HCT116 (cell line): ENCODE measurements at regions not wholly inside any gene's neighbourhood (a gene's known extent, or its start where the extent isn't known, plus 50 kb on each side); places are given as distances from the start of the nearest gene placed in this dataset.

Experiments
- ATAC-seq: fragments of 200-7000 bp; cut with Tn5 transposase; 2 replicates; pipeline ENCODE4 v1.9.1; 2020; ENCODE audit warnings: mild to moderate bottlenecking, moderate library complexity
- BruUV-seq: library from RNA; stranded (reverse); fragments of 400-500 nt; replicated peaks from 2 replicates; lab custom pipeline; 2021; lab: Mats Ljungman, UMichigan
- CTCF ChIA-PET: fragments of 300-600 bp; sonication (Branson Sonifier 250); formaldehyde crosslinking; loops from one replicate; lab custom pipeline; 2021; ENCODE audit warnings: antibody characterized with exemption; lab: Charles Lee
- POLR2A ChIA-PET: fragments of 300-600, 350-600 bp; sonication (Branson Sonifier 250); formaldehyde crosslinking; loops from one replicate; lab custom pipeline; 2021; ENCODE audit warnings: antibody characterized with exemption; lab: Charles Lee
- RAD21 ChIA-PET, 2 experiments: fragments of 300-600 bp; sonication (Branson Sonifier 250); formaldehyde crosslinking; loops; one replicate each; lab custom pipeline; 2023; ENCODE audit warnings: low total read pairs in 2 of 2; ENCODE audit not compliant: uncharacterized antibody in 2 of 2, unreplicated experiment in 2 of 2, low non-redundant PET in 1 of 2; lab: Charles Lee
- DNase-seq: peaks from one replicate; pipeline ENCODE4 v3.0.0-alpha.2; 2010; ENCODE audit warnings: low read depth, low spot score
- H2AFZ ChIP-seq: fragments of 200-600 bp; shearing (Covaris generic), sonication (generic); 2 replicates; pipeline ENCODE4 v1.6.1; 2017; ENCODE audit warnings: low read depth, mixed run types, mixed read lengths, antibody characterized with exemption, low read length; ENCODE audit not compliant: poor library complexity, severe bottlenecking
- H3K27ac ChIP-seq: 2 replicates; pipeline ENCODE4 v1.5.1; 2012; ENCODE audit warnings: low read depth, low read length
- H3K27me3 ChIP-seq: fragments of 200-600 bp; sonication (generic); 2 replicates; pipeline ENCODE4 v1.6.1; 2016; ENCODE audit warnings: mixed run types, low read length, mixed read lengths; ENCODE audit not compliant: insufficient read depth
- H3K36me3 ChIP-seq, 2 experiments: fragments of 200-500 bp in 1 of 2; fragments of 200-600 bp in 1 of 2; sonication (Bioruptor generic) in 1 of 2; sonication (generic) in 1 of 2; 2 replicates each; pipeline versions ENCODE4 v1.5.1 to v1.6.1; 2014 to 2016; ENCODE audit warnings: low read length in 2 of 2, inconsistent platforms in 1 of 2, mixed read lengths in 1 of 2, mixed run types in 1 of 2; ENCODE audit not compliant: insufficient read depth in 2 of 2, control insufficient read depth in 1 of 2
- H3K4me1 ChIP-seq, 2 experiments: fragments of 200-600 bp in 1 of 2; sonication (generic) in 1 of 2; 2 replicates each; pipeline versions ENCODE4 v1.5.1 to v1.6.1; 2012 to 2017; ENCODE audit warnings: low read length in 2 of 2, inconsistent platforms in 1 of 2, mild to moderate bottlenecking in 1 of 2, mixed read lengths in 1 of 2, mixed run types in 1 of 2, moderate library complexity in 1 of 2; ENCODE audit not compliant: insufficient read depth in 2 of 2, control insufficient read depth in 1 of 2
- H3K4me2 ChIP-seq: fragments of 200-600 bp; sonication (generic); 2 replicates; pipeline ENCODE4 v1.6.1; 2017; ENCODE audit warnings: mixed run types, low read length, mixed read lengths
- H3K4me3 ChIP-seq, 2 experiments: fragments of 200-600 bp in 1 of 2; sonication (generic) in 1 of 2; replicated peaks in 1 of 2; 2 replicates each; pipeline ENCODE4 v1.5.1; 2011 to 2016; ENCODE audit warnings: low read length in 2 of 2, control low read depth in 1 of 2, low read depth in 1 of 2, mild to moderate bottlenecking in 1 of 2, mixed read lengths in 1 of 2, mixed run types in 1 of 2
- H3K79me2 ChIP-seq: fragments of 200-600 bp; sonication (generic); 2 replicates; pipeline ENCODE4 v1.6.1; 2017; ENCODE audit warnings: mild to moderate bottlenecking, mixed run types, low read length, moderate library complexity, mixed read lengths; ENCODE audit not compliant: insufficient read depth
- H3K9ac ChIP-seq: fragments of 200-600 bp; sonication (generic); 2 replicates; pipeline ENCODE4 v1.6.1; 2016; ENCODE audit warnings: low read length, mixed read lengths
- H3K9me2 ChIP-seq: fragments of 200-600 bp; sonication (generic), shearing (Covaris generic); 2 replicates; pipeline ENCODE4 v1.6.1; 2017; ENCODE audit warnings: mixed run types, mild to moderate bottlenecking, moderate library complexity; ENCODE audit not compliant: insufficient read depth
- H3K9me3 ChIP-seq, 2 experiments: fragments of 200-500 bp in 1 of 2; fragments of 200-600 bp in 1 of 2; sonication (Bioruptor generic) in 1 of 2; sonication (generic) in 1 of 2; 2 replicates each; pipeline ENCODE4 v1.6.1; 2014 to 2017; ENCODE audit warnings: low read length in 2 of 2, mixed read lengths in 2 of 2, inconsistent platforms in 1 of 2, low read depth in 1 of 2, mild to moderate bottlenecking in 1 of 2, mixed run types in 1 of 2, moderate library complexity in 1 of 2; ENCODE audit not compliant: control insufficient read depth in 1 of 2, insufficient read depth in 1 of 2
- H4K20me1 ChIP-seq: fragments of 200-600 bp; sonication (generic), shearing (Covaris generic); 2 replicates; pipeline ENCODE4 v1.6.1; 2017; ENCODE audit warnings: mixed run types, mild to moderate bottlenecking, moderate library complexity; ENCODE audit not compliant: insufficient read depth
- CBX3 ChIP-seq: IDR thresholded peaks from 2 replicates; pipeline ENCODE4 v1.6.1; 2012; ENCODE audit warnings: low read depth
- EGR1 ChIP-seq: IDR thresholded peaks from 2 replicates; pipeline ENCODE4 v1.6.1; 2012; ENCODE audit warnings: low read depth
- EZH2 ChIP-seq: fragments of 200-600 bp; sonication (generic); IDR thresholded peaks from 2 replicates; pipeline ENCODE4 v1.6.1; 2017; ENCODE audit warnings: antibody characterized with exemption, mixed run types
- POLR2A ChIP-seq: IDR thresholded peaks from 2 replicates; pipeline ENCODE4 v1.7.0; 2011; ENCODE audit warnings: borderline replicate concordance; ENCODE audit not compliant: insufficient read depth, insufficient read length; ENCODE audit errors: extremely low read depth
- SIN3A ChIP-seq: IDR thresholded peaks from 2 replicates; pipeline ENCODE4 v1.6.1; 2012; ENCODE audit warnings: low read depth
- SP1 ChIP-seq: IDR thresholded peaks from 2 replicates; pipeline ENCODE4 v1.6.1; 2012; ENCODE audit warnings: low read depth
- SRF ChIP-seq: IDR thresholded peaks from 2 replicates; pipeline ENCODE4 v1.6.1; 2012; ENCODE audit warnings: low read depth
- TCF7L2 ChIP-seq: IDR thresholded peaks from 2 replicates; pipeline ENCODE4 v1.7.0; 2011; ENCODE audit warnings: borderline replicate concordance, inconsistent platforms; ENCODE audit not compliant: insufficient read depth, insufficient read length; ENCODE audit errors: extremely low read depth
- YY1 ChIP-seq: IDR thresholded peaks from 2 replicates; pipeline ENCODE4 v1.6.1; 2011; ENCODE audit warnings: low read length, low read depth, moderate library complexity, mild to moderate bottlenecking; ENCODE audit not compliant: insufficient replicate concordance; ENCODE audit errors: extremely low read depth
- ZBTB33 ChIP-seq: IDR thresholded peaks from 2 replicates; pipeline ENCODE4 v1.6.1; 2011; ENCODE audit warnings: mild to moderate bottlenecking, low read length, moderate library complexity; ENCODE audit not compliant: insufficient replicate concordance; ENCODE audit errors: extremely low read depth
- ZFX ChIP-seq: fragments of 450-650 bp; IDR thresholded peaks from 2 replicates; pipeline ENCODE4 v1.6.1; 2017
- ZNF274 ChIP-seq: fragments of 200-500 bp; sonication (Bioruptor generic); IDR thresholded peaks from 2 replicates; pipeline ENCODE4 v1.6.1; 2014; ENCODE audit warnings: mild to moderate bottlenecking, low read depth, low read length, inconsistent platforms
- intact Hi-C: fragments of 100-400 bp; cut with micrococcal nuclease; formaldehyde crosslinking; loops from 2 replicates; pipeline ENCODE4 v1.10.0; 2022

DNA sequence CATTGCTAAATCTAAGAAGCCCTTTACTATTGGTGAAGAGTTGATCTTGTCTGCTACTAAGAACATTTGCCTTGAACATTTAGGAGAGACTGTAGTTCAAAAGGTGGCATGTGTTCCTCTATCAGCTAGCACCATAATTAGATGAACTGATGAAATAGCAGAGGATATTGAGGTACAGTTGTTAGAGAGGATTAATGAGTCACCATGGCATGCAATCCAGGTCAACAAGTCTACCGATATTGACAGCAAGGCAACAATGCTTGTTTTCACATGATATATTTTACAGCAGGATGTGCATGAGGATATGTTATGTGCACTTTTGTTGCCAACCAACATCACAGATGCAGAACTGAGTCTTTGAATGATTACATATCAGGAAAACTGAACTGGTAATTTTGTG is 134.3 kb upstream of the CDH9 start:
- ChIA-PET RAD21 (no interaction called here), CTCF (no interaction called here), POLR2A (no interaction called here)
- H3K27ac ChIP-seq = no peak overlapping the region
- H3K9me3 ChIP-seq = peaks cover 4 to 11% of the 10 kb centered on the region in 2 experiments; a peak in 1 of 4 replicates
- no TSS peak for BruUV-seq
- H4K20me1 ChIP-seq = no peaks in the 10 kb centered on the region
- no peak for DNase-seq
- TF ChIP-seq EZH2 = no peak
- TF ChIP-seq YY1 = no peak
- no peak for TF ChIP-seq SP1
- no peak for TF ChIP-seq CBX3
- no peak for TF ChIP-seq TCF7L2
- no peak for TF ChIP-seq EGR1
- no peak for TF ChIP-seq ZNF274
- no peak for TF ChIP-seq SIN3A
- no peak for TF ChIP-seq ZBTB33
- no peaks in the 10 kb centered on the region for H3K79me2 ChIP-seq
- H3K4me3 ChIP-seq = no peak overlapping the region
- no peaks in the 10 kb centered on the region for H3K4me1 ChIP-seq
- H2AFZ ChIP-seq = no peak overlapping the region
- H3K9ac ChIP-seq = no peak overlapping the region
- H3K9me2 ChIP-seq = no peaks in the 10 kb centered on the region
- H3K4me2 ChIP-seq = no peak overlapping the region
- intact Hi-C loops = no loop called here
- ATAC-seq = no peak
- H3K36me3 ChIP-seq = no peaks in the 10 kb centered on the region
- no peaks in the 10 kb centered on the region for H3K27me3 ChIP-seq

DNA sequence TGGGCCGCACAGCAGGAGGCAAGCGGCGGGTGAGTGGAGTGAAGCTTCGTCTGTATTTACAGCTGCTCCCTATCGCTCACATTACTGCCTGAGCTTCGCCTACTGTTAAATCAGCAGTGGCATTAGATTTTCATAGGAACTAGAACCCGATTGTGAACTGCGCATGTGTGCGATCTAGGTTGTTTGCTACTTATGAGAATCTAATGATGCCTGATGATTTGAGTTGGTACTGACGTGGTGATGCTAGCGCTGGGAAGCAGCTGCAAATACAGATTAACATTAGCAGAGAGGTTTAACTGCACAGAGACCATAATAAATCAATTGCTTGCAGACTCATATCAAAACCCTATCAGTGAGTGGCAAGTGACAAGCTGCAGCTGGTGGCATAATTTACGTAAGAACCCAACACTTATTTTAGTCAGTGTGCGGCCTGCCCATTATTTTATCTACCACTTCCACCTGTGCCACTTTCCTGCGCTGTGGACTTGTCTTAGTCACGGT is 133.4 kb upstream of the CDH9 start:
- no peaks in the 10 kb centered on the region for H3K27me3 ChIP-seq
- H3K4me3 ChIP-seq = no peak overlapping the region
- H2AFZ ChIP-seq = no peak overlapping the region
- no peaks in the 10 kb centered on the region for H3K4me1 ChIP-seq
- H3K9ac ChIP-seq = no peak overlapping the region
- TF ChIP-seq YY1 (no peak), EZH2 (no peak), CBX3 (no peak), POLR2A (no peak), SRF (no peak), ZFX (no peak), EGR1 (no peak), TCF7L2 (no peak), ZNF274 (no peak), SIN3A (no peak)
- POLR2A ChIA-PET = no interaction called here
- no TSS peak for BruUV-seq
- H4K20me1 ChIP-seq = no peaks in the 10 kb centered on the region
- RAD21 ChIA-PET = no interaction called here
- H3K9me3 ChIP-seq = peaks cover 4 to 11% of the 10 kb centered on the region in 2 experiments; a peak in 1 of 4 replicates
- ATAC-seq = no peak
- no peak overlapping the region for H3K27ac ChIP-seq
- CTCF ChIA-PET = no interaction called here
- H3K79me2 ChIP-seq = no peaks in the 10 kb centered on the region
- no peak for DNase-seq
- H3K4me2 ChIP-seq = no peak overlapping the region
- no peaks in the 10 kb centered on the region for H3K36me3 ChIP-seq
- intact Hi-C loops = no loop called here
- no peaks in the 10 kb centered on the region for H3K9me2 ChIP-seq
